ENCODE measurements at regions not wholly inside any gene's neighbourhood (a gene's known extent, or its start where the extent isn't known, plus 50 kb on each side); places are given as distances from the start of the nearest gene placed in this dataset.
"Not testable (repeated sequence)": the region's sequence is repeated elsewhere in the genome, so short reads cannot be mapped to it uniquely, and the experiment has no call there.

DNA sequence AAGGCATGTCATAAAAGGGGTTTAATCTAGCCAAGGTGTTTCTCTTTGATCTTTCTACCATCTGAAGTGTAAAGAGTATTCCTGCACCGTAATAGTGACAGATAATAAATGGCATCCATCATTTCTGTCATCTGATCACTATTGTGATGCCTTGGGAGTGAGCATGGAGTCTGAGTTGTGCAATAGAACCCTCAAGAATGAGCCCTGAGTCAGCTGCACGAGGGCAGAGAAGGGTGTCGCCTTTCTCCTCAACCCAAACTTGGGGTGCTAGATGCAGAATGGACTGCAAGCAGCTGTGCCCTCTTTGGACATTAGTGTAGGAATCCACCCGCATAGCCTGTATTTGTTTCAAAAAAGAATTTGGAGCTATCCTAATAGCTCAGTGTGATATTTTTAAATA is 115.2 kb downstream of the ZNF37A start:
- no peak for DNase-seq (ENCODE audit: low spot score)

DNA sequence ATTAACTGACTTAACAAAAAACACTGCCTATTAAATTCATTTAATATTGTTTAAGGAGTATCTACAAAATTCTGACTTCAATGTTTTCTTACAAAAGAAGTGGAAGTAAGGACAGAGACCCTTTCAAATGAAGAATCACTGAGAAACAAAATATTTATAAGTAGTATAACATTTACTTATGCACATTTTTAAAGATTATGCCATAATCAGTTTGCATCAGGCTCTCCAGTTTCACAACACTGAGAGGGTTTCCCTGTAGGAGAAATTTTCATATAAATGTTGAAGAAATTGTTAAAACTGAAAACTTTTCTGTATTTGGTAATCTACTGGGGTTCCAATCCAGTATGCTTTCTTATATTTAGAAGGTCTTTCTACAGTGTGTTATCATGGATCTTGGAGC is 115.6 kb downstream of the ZNF37A start:
- not testable (repeated sequence) for DNase-seq (ENCODE audit: low spot score)

- no peak for DNase-seq (ENCODE audit: low spot score)
Measured at GRCh38 chr10:38212460-38212859, 118.3 kb downstream of the ZNF37A start.

DNA sequence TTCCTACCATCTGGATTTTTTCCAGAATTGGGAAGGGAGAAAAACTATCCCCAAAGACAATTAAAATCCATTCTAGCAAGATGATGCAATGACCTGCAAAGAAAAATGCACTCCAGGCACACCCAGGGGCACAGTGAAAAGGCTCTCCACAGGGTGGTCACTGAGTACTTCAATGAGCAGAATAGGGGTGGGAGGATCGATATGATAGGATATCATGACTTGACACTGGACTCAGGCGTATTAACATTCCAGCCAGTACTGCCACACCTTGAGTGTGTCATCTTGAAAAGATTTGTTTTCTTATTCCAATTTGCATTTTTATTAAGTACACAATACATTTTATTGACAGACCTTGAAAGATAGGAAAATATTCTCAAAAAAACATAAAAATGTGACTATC is 132.2 kb downstream of the ZNF37A start:
- DNase-seq (ENCODE audit: low spot score) = no peak

DNA sequence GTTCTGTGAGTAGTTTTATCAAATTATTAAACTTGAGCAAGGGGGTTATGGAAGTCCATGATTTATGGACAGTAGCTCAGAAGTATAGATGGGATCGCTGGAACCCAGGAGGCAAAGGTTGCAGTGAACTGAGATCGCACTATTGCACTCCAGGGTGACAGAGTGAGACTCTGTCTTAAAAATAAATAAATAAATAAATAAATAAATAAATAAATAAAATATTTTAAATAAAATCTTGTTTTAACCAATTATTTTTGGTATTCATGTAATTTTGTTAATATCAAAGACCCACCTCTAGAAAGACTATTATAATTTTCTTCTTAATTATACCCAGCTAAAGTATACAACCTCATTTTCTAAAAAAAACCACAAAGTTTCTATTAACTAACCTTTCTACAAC is 134.3 kb downstream of the ZNF37A start:
- no peak for DNase-seq (ENCODE audit: low spot score)

- DNase-seq (ENCODE audit: low spot score) = not testable (repeated sequence)
Measured at GRCh38 chr10:38238479-38238878, 144.3 kb downstream of the ZNF37A start.

DNA sequence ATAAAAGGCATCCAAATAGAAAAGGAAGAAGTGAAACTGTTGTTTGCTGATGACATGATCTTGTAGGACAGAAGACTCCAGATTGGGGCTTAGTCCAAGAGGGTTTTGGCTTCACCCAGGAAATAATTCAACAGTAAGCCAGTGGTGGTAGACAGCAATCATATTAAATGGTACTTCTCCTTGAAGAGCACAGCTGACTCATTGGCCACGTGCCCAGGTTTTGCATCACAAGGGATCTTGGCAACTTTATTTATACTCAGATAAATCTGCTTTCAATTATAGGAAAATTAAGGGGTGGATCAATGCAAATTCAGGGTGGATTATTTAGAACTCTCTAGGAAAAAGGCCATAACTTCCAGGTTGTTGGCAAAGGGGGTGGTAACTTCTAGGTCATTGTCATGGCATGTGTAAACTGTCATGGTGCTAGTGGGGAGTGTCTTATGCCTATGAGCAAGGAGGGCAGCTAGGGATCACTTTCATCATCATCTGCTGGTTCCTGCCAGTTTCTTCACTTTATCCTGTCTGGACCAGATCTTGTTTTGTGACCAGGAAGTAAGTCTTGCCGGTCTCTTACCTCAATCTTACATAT is 148.0 kb downstream of the ZNF37A start:
- not testable (repeated sequence) for DNase-seq (ENCODE audit: low spot score)

- not testable (repeated sequence) for DNase-seq (ENCODE audit: low spot score)
Measured at GRCh38 chr10:38248113-38248512, 154.0 kb downstream of the ZNF37A start.

- not testable (repeated sequence) for DNase-seq (ENCODE audit: low spot score)
Measured at GRCh38 chr10:38252551-38252950, 158.4 kb downstream of the ZNF37A start.

GRCh38 chr10:38267555-38267954 is 173.4 kb downstream of the ZNF37A start:
- DNase-seq (ENCODE audit: low spot score) = not testable (repeated sequence)

- not testable (repeated sequence) for DNase-seq (ENCODE audit: low spot score)
Measured at GRCh38 chr10:38271031-38271430, 176.9 kb downstream of the ZNF37A start.

- DNase-seq (ENCODE audit: low spot score) = not testable (repeated sequence)
Measured at GRCh38 chr10:38274879-38275278, 180.7 kb downstream of the ZNF37A start.

- not testable (repeated sequence) for DNase-seq (ENCODE audit: low spot score)
Measured at GRCh38 chr10:38292560-38292959, 198.4 kb downstream of the ZNF37A start.

- not testable (repeated sequence) for DNase-seq (ENCODE audit: low spot score)
Measured at GRCh38 chr10:38310111-38310510, 216.0 kb downstream of the ZNF37A start.

- not testable (repeated sequence) for DNase-seq (ENCODE audit: low spot score)
Measured at GRCh38 chr10:38315090-38315805, 221.1 kb downstream of the ZNF37A start.

GRCh38 chr10:38321393-38321792 is 227.3 kb downstream of the ZNF37A start:
- not testable (repeated sequence) for DNase-seq (ENCODE audit: low spot score)

DNA sequence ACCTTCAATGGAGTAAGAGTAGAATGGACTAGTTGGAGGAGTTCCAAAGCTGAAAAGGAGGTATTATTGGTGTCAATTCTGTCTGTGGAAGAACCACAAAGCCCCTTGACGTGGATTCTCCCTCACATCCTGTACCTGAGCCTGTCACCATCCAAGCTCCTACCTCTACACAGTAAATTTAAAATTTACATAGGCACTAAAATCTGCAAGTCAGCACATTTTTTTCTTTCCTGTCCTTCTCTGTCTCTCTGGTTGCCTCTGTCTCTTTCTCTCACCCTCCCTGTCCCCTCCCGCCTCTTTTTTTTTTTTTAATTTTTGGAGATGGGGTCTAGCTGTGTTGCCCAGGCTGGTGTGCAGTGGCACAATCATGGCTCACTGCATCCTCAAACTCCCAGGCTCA is 236.2 kb downstream of the ZNF37A start:
- DNase-seq (ENCODE audit: low spot score) = not testable (repeated sequence)

GRCh38 chr10:38331106-38331505 is 237.0 kb downstream of the ZNF37A start:
- not testable (repeated sequence) for DNase-seq (ENCODE audit: low spot score)

DNA sequence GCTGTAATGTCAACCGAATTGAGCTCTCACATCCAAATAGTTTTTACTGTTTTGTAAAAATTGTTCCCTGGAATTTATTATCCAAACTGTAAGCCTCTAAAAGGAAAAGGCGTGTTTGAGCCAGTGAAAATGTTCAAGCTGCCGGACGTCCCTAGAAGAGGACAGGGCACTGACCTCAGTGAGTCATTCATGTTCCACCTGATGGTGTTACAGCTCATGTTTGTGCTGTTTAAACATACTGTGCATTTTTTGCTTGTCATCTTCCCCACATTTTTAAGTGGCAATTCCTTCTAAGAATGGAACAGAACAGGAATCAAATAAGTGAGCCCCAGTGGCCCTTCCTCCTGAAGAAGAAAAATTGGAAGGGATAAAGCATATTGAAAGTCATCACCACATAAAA is 239.6 kb downstream of the ZNF37A start:
- DNase-seq (ENCODE audit: low spot score) = not testable (repeated sequence)

GRCh38 chr10:38350645-38351044 is 256.5 kb downstream of the ZNF37A start:
- not testable (repeated sequence) for DNase-seq (ENCODE audit: low spot score)

DNA sequence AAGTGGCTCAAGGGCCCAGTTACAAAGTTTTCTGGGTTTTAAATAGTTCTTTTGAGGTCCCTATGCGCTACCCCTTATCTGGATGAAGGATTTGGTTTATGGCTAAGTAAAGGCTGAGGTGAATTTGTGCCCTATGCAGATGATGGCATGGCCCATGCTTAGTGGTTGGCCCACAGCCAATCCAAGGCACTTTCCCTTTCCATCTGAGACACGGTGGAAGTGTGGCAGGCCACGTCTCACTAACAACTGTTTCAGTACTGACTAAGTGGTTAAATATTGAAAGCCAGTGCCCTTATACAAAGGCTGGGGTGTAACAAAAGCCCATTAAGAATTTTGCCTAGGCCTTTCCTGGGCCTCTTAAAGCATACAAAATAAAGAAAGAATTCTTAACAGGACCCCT is 260.3 kb downstream of the ZNF37A start:
- DNase-seq (ENCODE audit: low spot score) = not testable (repeated sequence)

DNA sequence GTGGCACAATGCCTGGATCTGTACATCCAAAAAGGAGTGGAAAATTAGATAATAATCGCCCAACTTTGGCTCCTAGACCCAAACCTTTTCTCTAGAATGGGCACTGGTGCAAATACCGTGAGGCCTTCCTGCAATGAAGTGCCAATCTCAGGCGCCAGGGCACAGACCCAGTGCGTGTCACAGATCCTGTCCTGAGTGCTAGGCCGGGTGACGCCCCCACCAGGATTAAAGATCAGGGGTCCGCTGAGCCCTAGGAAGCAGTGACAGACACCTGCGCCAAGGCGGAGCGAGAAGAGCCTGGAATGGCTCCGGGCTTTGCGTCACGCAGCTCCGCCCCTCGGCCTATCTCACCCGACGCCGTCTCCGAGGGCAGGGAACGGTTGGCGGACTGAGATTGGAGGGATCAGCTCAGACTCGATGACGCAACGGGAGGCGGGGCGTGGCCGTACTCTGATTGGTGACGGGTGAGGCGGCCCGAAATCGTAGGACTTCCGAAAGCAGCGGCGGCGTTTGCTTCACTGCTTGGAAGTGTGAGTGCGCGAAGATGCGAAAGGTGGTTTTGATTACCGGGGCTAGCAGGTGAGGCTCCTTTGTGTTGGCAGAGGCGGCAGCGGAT is 261.9 kb downstream of the ZNF37A start:
- peak; percentile 14 for DNase-seq (ENCODE audit: low spot score)

DNA sequence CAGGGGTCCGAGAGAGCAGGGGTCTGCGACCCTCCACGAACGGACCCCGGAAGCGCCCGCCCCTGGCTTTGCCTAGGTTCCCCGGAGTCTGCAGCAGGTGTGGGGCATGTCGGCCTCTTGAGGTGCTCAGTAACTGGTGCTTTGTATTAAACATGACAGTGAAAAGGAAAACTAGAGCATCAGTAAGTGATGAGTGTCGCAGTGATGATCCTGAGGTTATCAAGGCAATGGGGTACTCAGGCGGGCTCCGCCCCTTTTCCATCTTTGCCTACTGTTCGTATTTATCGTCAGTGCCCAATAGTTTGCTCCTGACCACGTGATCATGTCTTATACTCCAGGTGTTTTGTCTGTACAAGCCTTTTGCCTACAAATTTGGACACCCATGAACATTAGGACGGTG is 262.4 kb downstream of the ZNF37A start:
- DNase-seq (ENCODE audit: low spot score) = not testable (repeated sequence)
